HCT116 (cell line): ENCODE measurements at regions not wholly inside any gene's neighbourhood (a gene's known extent, or its start where the extent isn't known, plus 50 kb on each side); places are given as distances from the start of the nearest gene placed in this dataset.
"Not testable (repeated sequence)": the region's sequence is repeated elsewhere in the genome, so short reads cannot be mapped to it uniquely, and the experiment has no call there.

Experiments used
- ATAC-seq: fragments of 200-7000 bp; cut with Tn5 transposase; 2 replicates; pipeline ENCODE4 v1.9.1; 2020; ENCODE audit warnings: mild to moderate bottlenecking, moderate library complexity
- BruUV-seq: library from RNA; stranded (reverse); fragments of 400-500 nt; replicated peaks from 2 replicates; lab custom pipeline; 2021; lab: Mats Ljungman, UMichigan
- CTCF ChIA-PET: fragments of 300-600 bp; sonication (Branson Sonifier 250); formaldehyde crosslinking; loops from one replicate; lab custom pipeline; 2021; ENCODE audit warnings: antibody characterized with exemption; lab: Charles Lee
- POLR2A ChIA-PET: fragments of 300-600, 350-600 bp; sonication (Branson Sonifier 250); formaldehyde crosslinking; loops from one replicate; lab custom pipeline; 2021; ENCODE audit warnings: antibody characterized with exemption; lab: Charles Lee
- RAD21 ChIA-PET, 2 experiments: fragments of 300-600 bp; sonication (Branson Sonifier 250); formaldehyde crosslinking; loops; one replicate each; lab custom pipeline; 2023; ENCODE audit warnings: low total read pairs in 2 of 2; ENCODE audit not compliant: uncharacterized antibody in 2 of 2, unreplicated experiment in 2 of 2, low non-redundant PET in 1 of 2; lab: Charles Lee
- DNase-seq: peaks from one replicate; pipeline ENCODE4 v3.0.0-alpha.2; 2010; ENCODE audit warnings: low read depth, low spot score
- H2AFZ ChIP-seq: fragments of 200-600 bp; shearing (Covaris generic), sonication (generic); 2 replicates; pipeline ENCODE4 v1.6.1; 2017; ENCODE audit warnings: low read depth, mixed run types, mixed read lengths, antibody characterized with exemption, low read length; ENCODE audit not compliant: poor library complexity, severe bottlenecking
- H3K27ac ChIP-seq: 2 replicates; pipeline ENCODE4 v1.5.1; 2012; ENCODE audit warnings: low read depth, low read length
- H3K27me3 ChIP-seq: fragments of 200-600 bp; sonication (generic); 2 replicates; pipeline ENCODE4 v1.6.1; 2016; ENCODE audit warnings: mixed run types, low read length, mixed read lengths; ENCODE audit not compliant: insufficient read depth
- H3K36me3 ChIP-seq, 2 experiments: fragments of 200-500 bp in 1 of 2; fragments of 200-600 bp in 1 of 2; sonication (Bioruptor generic) in 1 of 2; sonication (generic) in 1 of 2; 2 replicates each; pipeline versions ENCODE4 v1.5.1 to v1.6.1; 2014 to 2016; ENCODE audit warnings: low read length in 2 of 2, inconsistent platforms in 1 of 2, mixed read lengths in 1 of 2, mixed run types in 1 of 2; ENCODE audit not compliant: insufficient read depth in 2 of 2, control insufficient read depth in 1 of 2
- H3K4me1 ChIP-seq, 2 experiments: fragments of 200-600 bp in 1 of 2; sonication (generic) in 1 of 2; 2 replicates each; pipeline versions ENCODE4 v1.5.1 to v1.6.1; 2012 to 2017; ENCODE audit warnings: low read length in 2 of 2, inconsistent platforms in 1 of 2, mild to moderate bottlenecking in 1 of 2, mixed read lengths in 1 of 2, mixed run types in 1 of 2, moderate library complexity in 1 of 2; ENCODE audit not compliant: insufficient read depth in 2 of 2, control insufficient read depth in 1 of 2
- H3K4me2 ChIP-seq: fragments of 200-600 bp; sonication (generic); 2 replicates; pipeline ENCODE4 v1.6.1; 2017; ENCODE audit warnings: mixed run types, low read length, mixed read lengths
- H3K4me3 ChIP-seq, 2 experiments: fragments of 200-600 bp in 1 of 2; sonication (generic) in 1 of 2; replicated peaks in 1 of 2; 2 replicates each; pipeline ENCODE4 v1.5.1; 2011 to 2016; ENCODE audit warnings: low read length in 2 of 2, control low read depth in 1 of 2, low read depth in 1 of 2, mild to moderate bottlenecking in 1 of 2, mixed read lengths in 1 of 2, mixed run types in 1 of 2
- H3K79me2 ChIP-seq: fragments of 200-600 bp; sonication (generic); 2 replicates; pipeline ENCODE4 v1.6.1; 2017; ENCODE audit warnings: mild to moderate bottlenecking, mixed run types, low read length, moderate library complexity, mixed read lengths; ENCODE audit not compliant: insufficient read depth
- H3K9ac ChIP-seq: fragments of 200-600 bp; sonication (generic); 2 replicates; pipeline ENCODE4 v1.6.1; 2016; ENCODE audit warnings: low read length, mixed read lengths
- H3K9me2 ChIP-seq: fragments of 200-600 bp; sonication (generic), shearing (Covaris generic); 2 replicates; pipeline ENCODE4 v1.6.1; 2017; ENCODE audit warnings: mixed run types, mild to moderate bottlenecking, moderate library complexity; ENCODE audit not compliant: insufficient read depth
- H3K9me3 ChIP-seq, 2 experiments: fragments of 200-500 bp in 1 of 2; fragments of 200-600 bp in 1 of 2; sonication (Bioruptor generic) in 1 of 2; sonication (generic) in 1 of 2; 2 replicates each; pipeline ENCODE4 v1.6.1; 2014 to 2017; ENCODE audit warnings: low read length in 2 of 2, mixed read lengths in 2 of 2, inconsistent platforms in 1 of 2, low read depth in 1 of 2, mild to moderate bottlenecking in 1 of 2, mixed run types in 1 of 2, moderate library complexity in 1 of 2; ENCODE audit not compliant: control insufficient read depth in 1 of 2, insufficient read depth in 1 of 2
- H4K20me1 ChIP-seq: fragments of 200-600 bp; sonication (generic), shearing (Covaris generic); 2 replicates; pipeline ENCODE4 v1.6.1; 2017; ENCODE audit warnings: mixed run types, mild to moderate bottlenecking, moderate library complexity; ENCODE audit not compliant: insufficient read depth
- CBX3 ChIP-seq: IDR thresholded peaks from 2 replicates; pipeline ENCODE4 v1.6.1; 2012; ENCODE audit warnings: low read depth
- CEBPB ChIP-seq: IDR thresholded peaks from 2 replicates; pipeline ENCODE4 v1.6.1; 2012; ENCODE audit warnings: low read depth
- EGR1 ChIP-seq: IDR thresholded peaks from 2 replicates; pipeline ENCODE4 v1.6.1; 2012; ENCODE audit warnings: low read depth
- ELF1 ChIP-seq: IDR thresholded peaks from 2 replicates; pipeline ENCODE4 v1.6.1; 2012; ENCODE audit warnings: low read depth, borderline replicate concordance
- EZH2 ChIP-seq: fragments of 200-600 bp; sonication (generic); IDR thresholded peaks from 2 replicates; pipeline ENCODE4 v1.6.1; 2017; ENCODE audit warnings: antibody characterized with exemption, mixed run types
- JUND ChIP-seq: IDR thresholded peaks from 2 replicates; pipeline ENCODE4 v1.6.1; 2012
- POLR2A ChIP-seq: IDR thresholded peaks from 2 replicates; pipeline ENCODE4 v1.7.0; 2011; ENCODE audit warnings: borderline replicate concordance; ENCODE audit not compliant: insufficient read depth, insufficient read length; ENCODE audit errors: extremely low read depth
- RAD21 ChIP-seq: IDR thresholded peaks from 2 replicates; pipeline ENCODE4 v1.6.1; 2012; ENCODE audit warnings: low read depth, mild to moderate bottlenecking
- SRF ChIP-seq: IDR thresholded peaks from 2 replicates; pipeline ENCODE4 v1.6.1; 2012; ENCODE audit warnings: low read depth
- TCF7L2 ChIP-seq: IDR thresholded peaks from 2 replicates; pipeline ENCODE4 v1.7.0; 2011; ENCODE audit warnings: borderline replicate concordance, inconsistent platforms; ENCODE audit not compliant: insufficient read depth, insufficient read length; ENCODE audit errors: extremely low read depth
- YY1 ChIP-seq: IDR thresholded peaks from 2 replicates; pipeline ENCODE4 v1.6.1; 2011; ENCODE audit warnings: low read length, low read depth, moderate library complexity, mild to moderate bottlenecking; ENCODE audit not compliant: insufficient replicate concordance; ENCODE audit errors: extremely low read depth
- ZFX ChIP-seq: fragments of 450-650 bp; IDR thresholded peaks from 2 replicates; pipeline ENCODE4 v1.6.1; 2017
- intact Hi-C: fragments of 100-400 bp; cut with micrococcal nuclease; formaldehyde crosslinking; loops from 2 replicates; pipeline ENCODE4 v1.10.0; 2022
- TF ChIP-seq, protein P1 (sequence below): IDR thresholded peaks from 2 replicates; pipeline ENCODE4 v1.6.1; 2012
- TF ChIP-seq, protein P2 (sequence below): IDR thresholded peaks from 2 replicates; pipeline ENCODE4 v1.6.1; 2011; ENCODE audit warnings: mild to moderate bottlenecking, low read length, moderate library complexity; ENCODE audit not compliant: insufficient replicate concordance; ENCODE audit errors: extremely low read depth
- TF ChIP-seq, protein P3 (sequence below): IDR thresholded peaks from 2 replicates; pipeline ENCODE4 v1.6.1; 2012; ENCODE audit warnings: low read depth

DNA sequence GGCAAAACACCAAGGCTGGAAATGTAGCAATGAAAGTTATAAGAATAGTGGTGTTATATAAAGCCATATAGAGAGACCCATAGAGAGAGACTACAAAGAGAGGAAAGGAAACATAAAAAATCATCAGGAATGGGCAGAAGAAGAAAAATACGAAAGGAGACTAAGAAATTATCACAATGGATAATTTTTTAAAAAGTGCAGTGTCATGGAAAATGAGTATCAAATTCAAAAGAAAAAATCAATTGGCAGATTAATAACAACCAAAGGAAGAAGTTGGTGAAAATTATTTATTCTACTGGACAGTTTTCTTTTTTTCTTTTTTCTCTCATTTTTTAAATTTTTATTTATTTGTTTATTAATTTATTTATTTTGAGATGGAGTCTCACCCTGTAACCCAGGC lies 1488.4 kb upstream of the WWC1 start:
- H3K4me3 ChIP-seq: no peak overlapping the region
- H3K9me2 ChIP-seq: no peaks in the 10 kb centered on the region
- ChIA-PET CTCF (no interaction called here), POLR2A (no interaction called here), RAD21 (no interaction called here)
- no peak for TF ChIP-seq RAD21
- TF ChIP-seq CBX3: no peak
- TF ChIP-seq SRF: no peak
- TF ChIP-seq EGR1: no peak
- no peak for TF ChIP-seq YY1
- no peak for TF ChIP-seq EZH2
- TF ChIP-seq, protein P1, sequence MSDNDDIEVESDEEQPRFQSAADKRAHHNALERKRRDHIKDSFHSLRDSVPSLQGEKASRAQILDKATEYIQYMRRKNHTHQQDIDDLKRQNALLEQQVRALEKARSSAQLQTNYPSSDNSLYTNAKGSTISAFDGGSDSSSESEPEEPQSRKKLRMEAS: no peak
- TF ChIP-seq, protein P2, sequence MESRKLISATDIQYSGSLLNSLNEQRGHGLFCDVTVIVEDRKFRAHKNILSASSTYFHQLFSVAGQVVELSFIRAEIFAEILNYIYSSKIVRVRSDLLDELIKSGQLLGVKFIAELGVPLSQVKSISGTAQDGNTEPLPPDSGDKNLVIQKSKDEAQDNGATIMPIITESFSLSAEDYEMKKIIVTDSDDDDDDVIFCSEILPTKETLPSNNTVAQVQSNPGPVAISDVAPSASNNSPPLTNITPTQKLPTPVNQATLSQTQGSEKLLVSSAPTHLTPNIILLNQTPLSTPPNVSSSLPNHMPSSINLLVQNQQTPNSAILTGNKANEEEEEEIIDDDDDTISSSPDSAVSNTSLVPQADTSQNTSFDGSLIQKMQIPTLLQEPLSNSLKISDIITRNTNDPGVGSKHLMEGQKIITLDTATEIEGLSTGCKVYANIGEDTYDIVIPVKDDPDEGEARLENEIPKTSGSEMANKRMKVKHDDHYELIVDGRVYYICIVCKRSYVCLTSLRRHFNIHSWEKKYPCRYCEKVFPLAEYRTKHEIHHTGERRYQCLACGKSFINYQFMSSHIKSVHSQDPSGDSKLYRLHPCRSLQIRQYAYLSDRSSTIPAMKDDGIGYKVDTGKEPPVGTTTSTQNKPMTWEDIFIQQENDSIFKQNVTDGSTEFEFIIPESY: no peak
- no peak for TF ChIP-seq TCF7L2
- TF ChIP-seq, protein P3, sequence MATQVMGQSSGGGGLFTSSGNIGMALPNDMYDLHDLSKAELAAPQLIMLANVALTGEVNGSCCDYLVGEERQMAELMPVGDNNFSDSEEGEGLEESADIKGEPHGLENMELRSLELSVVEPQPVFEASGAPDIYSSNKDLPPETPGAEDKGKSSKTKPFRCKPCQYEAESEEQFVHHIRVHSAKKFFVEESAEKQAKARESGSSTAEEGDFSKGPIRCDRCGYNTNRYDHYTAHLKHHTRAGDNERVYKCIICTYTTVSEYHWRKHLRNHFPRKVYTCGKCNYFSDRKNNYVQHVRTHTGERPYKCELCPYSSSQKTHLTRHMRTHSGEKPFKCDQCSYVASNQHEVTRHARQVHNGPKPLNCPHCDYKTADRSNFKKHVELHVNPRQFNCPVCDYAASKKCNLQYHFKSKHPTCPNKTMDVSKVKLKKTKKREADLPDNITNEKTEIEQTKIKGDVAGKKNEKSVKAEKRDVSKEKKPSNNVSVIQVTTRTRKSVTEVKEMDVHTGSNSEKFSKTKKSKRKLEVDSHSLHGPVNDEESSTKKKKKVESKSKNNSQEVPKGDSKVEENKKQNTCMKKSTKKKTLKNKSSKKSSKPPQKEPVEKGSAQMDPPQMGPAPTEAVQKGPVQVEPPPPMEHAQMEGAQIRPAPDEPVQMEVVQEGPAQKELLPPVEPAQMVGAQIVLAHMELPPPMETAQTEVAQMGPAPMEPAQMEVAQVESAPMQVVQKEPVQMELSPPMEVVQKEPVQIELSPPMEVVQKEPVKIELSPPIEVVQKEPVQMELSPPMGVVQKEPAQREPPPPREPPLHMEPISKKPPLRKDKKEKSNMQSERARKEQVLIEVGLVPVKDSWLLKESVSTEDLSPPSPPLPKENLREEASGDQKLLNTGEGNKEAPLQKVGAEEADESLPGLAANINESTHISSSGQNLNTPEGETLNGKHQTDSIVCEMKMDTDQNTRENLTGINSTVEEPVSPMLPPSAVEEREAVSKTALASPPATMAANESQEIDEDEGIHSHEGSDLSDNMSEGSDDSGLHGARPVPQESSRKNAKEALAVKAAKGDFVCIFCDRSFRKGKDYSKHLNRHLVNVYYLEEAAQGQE: no peak
- TF ChIP-seq ELF1: no peak
- TF ChIP-seq POLR2A: no peak
- TF ChIP-seq JUND: no peak
- no peak for TF ChIP-seq ZFX
- no peak for TF ChIP-seq CEBPB
- intact Hi-C loops: no loop called here
- no peak overlapping the region for H3K9ac ChIP-seq
- no peak overlapping the region for H2AFZ ChIP-seq
- H3K79me2 ChIP-seq: no peaks in the 10 kb centered on the region
- no peak overlapping the region for H3K4me2 ChIP-seq
- no peaks in the 10 kb centered on the region for H3K27me3 ChIP-seq
- H3K9me3 ChIP-seq: peaks cover 3 to 12% of the 10 kb centered on the region in 2 experiments; a peak in 2 of 4 replicates
- DNase-seq: no peak
- no peaks in the 10 kb centered on the region for H3K36me3 ChIP-seq
- no TSS peak for BruUV-seq
- no peaks in the 10 kb centered on the region for H4K20me1 ChIP-seq
- ATAC-seq: no peak
- no peak overlapping the region for H3K27ac ChIP-seq
- H3K4me1 ChIP-seq: no peaks in the 10 kb centered on the region

DNA sequence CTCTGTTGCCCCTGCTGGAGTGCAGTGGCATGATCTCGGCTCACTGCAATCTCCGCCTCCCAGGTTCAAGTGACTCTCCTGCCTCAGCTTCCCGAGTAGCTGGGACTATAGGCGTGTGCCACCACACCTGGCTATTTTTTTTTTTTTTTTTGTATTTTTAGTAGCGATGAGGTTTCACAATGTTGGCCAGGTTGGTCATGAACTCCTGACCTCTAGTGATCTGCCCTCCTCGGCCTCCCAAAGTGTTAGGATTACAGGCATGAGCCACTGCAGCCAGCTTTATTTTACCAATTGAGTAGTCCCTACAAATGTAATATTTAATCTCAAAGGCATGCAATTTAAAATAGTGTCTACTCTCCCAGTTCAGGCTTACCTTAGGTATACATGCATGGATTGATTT lies 1487.2 kb upstream of the WWC1 start:
- H3K36me3 ChIP-seq, BruUV-seq, DNase-seq, H3K9me2 ChIP-seq, ATAC-seq, H3K27ac ChIP-seq, H3K9ac ChIP-seq, POLR2A ChIA-PET, H3K4me1 ChIP-seq, H2AFZ ChIP-seq, CTCF ChIA-PET, H4K20me1 ChIP-seq, H3K4me2 ChIP-seq, H3K4me3 ChIP-seq, H3K79me2 ChIP-seq, RAD21 ChIA-PET, intact Hi-C loops, H3K27me3 ChIP-seq: not testable (repeated sequence)
- H3K9me3 ChIP-seq: peaks cover 3 to 18% of the 10 kb centered on the region in 2 experiments; a peak in 2 of 4 replicates
